ENCODE measurements at regions not wholly inside any gene's neighbourhood (a gene's known extent, or its start where the extent isn't known, plus 50 kb on each side); places are given as distances from the start of the nearest gene placed in this dataset.
"Not testable (repeated sequence)": the region's sequence is repeated elsewhere in the genome, so short reads cannot be mapped to it uniquely, and the experiment has no call there.

DNA sequence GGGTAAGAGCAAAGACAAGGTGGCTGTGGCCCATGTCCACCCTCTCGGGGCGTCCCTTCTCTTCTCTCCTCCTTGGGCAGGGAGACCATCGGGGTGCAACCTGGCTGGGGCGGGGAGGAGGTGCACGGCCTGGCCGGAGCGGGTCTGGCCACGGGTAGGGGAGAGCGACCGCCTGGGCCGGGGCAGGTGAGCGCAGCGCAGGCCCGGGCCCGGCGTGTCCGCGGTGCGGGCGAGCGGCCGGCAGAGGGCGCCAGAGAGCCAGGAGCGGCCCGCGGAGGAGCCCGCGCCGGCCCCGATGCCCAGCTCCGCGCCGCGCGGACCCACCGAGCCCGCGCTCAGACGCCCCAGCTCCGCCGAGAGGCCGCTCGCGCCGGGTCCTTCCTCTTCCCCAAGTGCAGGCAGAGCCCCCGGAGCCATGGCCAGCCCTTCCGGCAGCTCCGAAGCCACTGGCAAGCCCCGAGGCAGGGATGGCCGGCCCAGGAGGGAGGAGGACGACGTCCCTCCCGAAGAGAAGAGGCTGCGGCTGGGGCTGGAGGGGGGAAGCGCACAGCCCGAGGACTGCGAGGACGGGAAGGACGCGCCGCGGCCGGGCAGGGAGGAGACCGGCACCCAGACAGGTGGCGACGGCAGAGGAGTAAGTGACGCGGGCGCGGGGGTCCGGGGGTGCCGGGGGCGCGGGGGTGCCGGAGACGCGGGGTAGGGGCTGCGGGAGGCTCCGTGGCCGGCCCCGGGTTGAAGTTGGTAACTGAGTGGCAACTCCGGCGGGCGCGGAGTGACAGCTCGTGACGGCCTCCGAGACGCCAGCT lies 142.1 kb upstream of the EEF2KMT start:
- TF ChIP-seq, protein P1, sequence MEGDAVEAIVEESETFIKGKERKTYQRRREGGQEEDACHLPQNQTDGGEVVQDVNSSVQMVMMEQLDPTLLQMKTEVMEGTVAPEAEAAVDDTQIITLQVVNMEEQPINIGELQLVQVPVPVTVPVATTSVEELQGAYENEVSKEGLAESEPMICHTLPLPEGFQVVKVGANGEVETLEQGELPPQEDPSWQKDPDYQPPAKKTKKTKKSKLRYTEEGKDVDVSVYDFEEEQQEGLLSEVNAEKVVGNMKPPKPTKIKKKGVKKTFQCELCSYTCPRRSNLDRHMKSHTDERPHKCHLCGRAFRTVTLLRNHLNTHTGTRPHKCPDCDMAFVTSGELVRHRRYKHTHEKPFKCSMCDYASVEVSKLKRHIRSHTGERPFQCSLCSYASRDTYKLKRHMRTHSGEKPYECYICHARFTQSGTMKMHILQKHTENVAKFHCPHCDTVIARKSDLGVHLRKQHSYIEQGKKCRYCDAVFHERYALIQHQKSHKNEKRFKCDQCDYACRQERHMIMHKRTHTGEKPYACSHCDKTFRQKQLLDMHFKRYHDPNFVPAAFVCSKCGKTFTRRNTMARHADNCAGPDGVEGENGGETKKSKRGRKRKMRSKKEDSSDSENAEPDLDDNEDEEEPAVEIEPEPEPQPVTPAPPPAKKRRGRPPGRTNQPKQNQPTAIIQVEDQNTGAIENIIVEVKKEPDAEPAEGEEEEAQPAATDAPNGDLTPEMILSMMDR (conservative IDR thresholded peaks at IDR 0.05; ENCODE audit: low read depth in 2 of 2): peak; percentile 9 to 57; a peak in 2 of 4 replicates
- TF ChIP-seq EZH2 (IDR thresholded peaks at IDR 0.05; ENCODE audit: low read depth, unreplicated experiment); ZNF114 (CRISPR knock-in tag; IDR thresholded peaks at IDR 0.05); EZH2phosphoT487 (IDR thresholded peaks at IDR 0.05; ENCODE audit: unreplicated experiment); ZNF331 (CRISPR knock-in tag; IDR thresholded peaks at IDR 0.05; ENCODE audit: low read depth); POLR2AphosphoS5 (IDR thresholded peaks at IDR 0.05; ENCODE audit: low read depth): not testable (repeated sequence)
- TF ChIP-seq, protein P2, sequence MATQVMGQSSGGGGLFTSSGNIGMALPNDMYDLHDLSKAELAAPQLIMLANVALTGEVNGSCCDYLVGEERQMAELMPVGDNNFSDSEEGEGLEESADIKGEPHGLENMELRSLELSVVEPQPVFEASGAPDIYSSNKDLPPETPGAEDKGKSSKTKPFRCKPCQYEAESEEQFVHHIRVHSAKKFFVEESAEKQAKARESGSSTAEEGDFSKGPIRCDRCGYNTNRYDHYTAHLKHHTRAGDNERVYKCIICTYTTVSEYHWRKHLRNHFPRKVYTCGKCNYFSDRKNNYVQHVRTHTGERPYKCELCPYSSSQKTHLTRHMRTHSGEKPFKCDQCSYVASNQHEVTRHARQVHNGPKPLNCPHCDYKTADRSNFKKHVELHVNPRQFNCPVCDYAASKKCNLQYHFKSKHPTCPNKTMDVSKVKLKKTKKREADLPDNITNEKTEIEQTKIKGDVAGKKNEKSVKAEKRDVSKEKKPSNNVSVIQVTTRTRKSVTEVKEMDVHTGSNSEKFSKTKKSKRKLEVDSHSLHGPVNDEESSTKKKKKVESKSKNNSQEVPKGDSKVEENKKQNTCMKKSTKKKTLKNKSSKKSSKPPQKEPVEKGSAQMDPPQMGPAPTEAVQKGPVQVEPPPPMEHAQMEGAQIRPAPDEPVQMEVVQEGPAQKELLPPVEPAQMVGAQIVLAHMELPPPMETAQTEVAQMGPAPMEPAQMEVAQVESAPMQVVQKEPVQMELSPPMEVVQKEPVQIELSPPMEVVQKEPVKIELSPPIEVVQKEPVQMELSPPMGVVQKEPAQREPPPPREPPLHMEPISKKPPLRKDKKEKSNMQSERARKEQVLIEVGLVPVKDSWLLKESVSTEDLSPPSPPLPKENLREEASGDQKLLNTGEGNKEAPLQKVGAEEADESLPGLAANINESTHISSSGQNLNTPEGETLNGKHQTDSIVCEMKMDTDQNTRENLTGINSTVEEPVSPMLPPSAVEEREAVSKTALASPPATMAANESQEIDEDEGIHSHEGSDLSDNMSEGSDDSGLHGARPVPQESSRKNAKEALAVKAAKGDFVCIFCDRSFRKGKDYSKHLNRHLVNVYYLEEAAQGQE (IDR thresholded peaks at IDR 0.05; ENCODE audit: unreplicated experiment): not testable (repeated sequence)
